ENCODE measurements at regions not wholly inside any gene's neighbourhood (a gene's known extent, or its start where the extent isn't known, plus 50 kb on each side); places are given as distances from the start of the nearest gene placed in this dataset.

- TF ChIP-seq CTCF (IDR thresholded peaks at IDR 0.05) (no peak), POLR2A (IDR thresholded peaks at IDR 0.05) (no peak)
Observed at GRCh38 chr6:74733830-74734620, 471.8 kb downstream of the COL12A1 start.

Measured in uterus (tissue), 2 donors.